LNCAP (cell line): ENCODE measurements at regions not wholly inside any gene's neighbourhood (a gene's known extent, or its start where the extent isn't known, plus 50 kb on each side); places are given as distances from the start of the nearest gene placed in this dataset.

Experiments used
- CTCF ChIP-seq: fragments of 450-650 bp; IDR thresholded peaks from 2 replicates; pipeline ENCODE4 v1.5.1; 2017; ENCODE audit warnings: mild to moderate bottlenecking

GRCh38 chr5:126248611-126249010 is 174.6 kb upstream of the GRAMD2B start:
- TF ChIP-seq CTCF, result no peak

GRCh38 chr5:126251024-126251423 is 172.2 kb upstream of the GRAMD2B start:
- TF ChIP-seq CTCF, result no peak

- TF ChIP-seq CTCF, result no peak
Measured at GRCh38 chr5:126253406-126253805, 169.8 kb upstream of the GRAMD2B start.

- no peak for TF ChIP-seq CTCF
Measured at GRCh38 chr5:126263591-126264184, 159.5 kb upstream of the GRAMD2B start.

GRCh38 chr5:126265917-126266316 is 157.3 kb upstream of the GRAMD2B start:
- TF ChIP-seq CTCF, result no peak

- no peak for TF ChIP-seq CTCF
Measured at GRCh38 chr5:126267438-126267837, 155.8 kb upstream of the GRAMD2B start.

GRCh38 chr5:126268697-126269315 is 154.4 kb upstream of the GRAMD2B start:
- no peak for TF ChIP-seq CTCF

GRCh38 chr5:126269511-126269910 is 153.7 kb upstream of the GRAMD2B start:
- no peak for TF ChIP-seq CTCF
